NCI-H446 (cell line): ENCODE measurements at regions not wholly inside any gene's neighbourhood (a gene's known extent, or its start where the extent isn't known, plus 50 kb on each side); places are given as distances from the start of the nearest gene placed in this dataset.

Source experiments
- DNase-seq, 2 experiments: peaks; one replicate each; lab custom pipeline; 2025; lab: John Stamatoyannopoulos, UW

GRCh38 chr14:53549956-53550355 lies 396.8 kb upstream of the DDHD1 start:
- no peak for DNase-seq

DNA sequence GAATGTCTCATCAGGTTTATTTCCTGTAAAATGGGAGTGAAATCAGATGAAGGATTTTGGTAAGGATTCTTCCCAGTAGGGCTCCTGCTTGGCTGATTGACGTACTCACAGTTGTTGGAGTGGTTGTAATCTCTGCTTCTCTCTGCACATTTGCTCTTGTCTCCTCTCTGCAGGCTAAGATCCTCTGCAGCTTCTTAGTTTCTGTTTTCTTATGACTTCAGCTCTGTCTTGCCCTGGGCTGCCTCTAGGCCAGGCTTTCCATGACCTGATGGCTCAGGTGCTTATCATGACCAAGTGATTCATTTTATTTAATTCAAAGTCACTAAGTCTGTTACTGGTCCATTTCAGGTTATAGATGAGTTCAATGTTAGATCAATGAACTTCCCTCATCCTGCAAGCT lies 394.5 kb upstream of the DDHD1 start:
- no peak for DNase-seq

DNA sequence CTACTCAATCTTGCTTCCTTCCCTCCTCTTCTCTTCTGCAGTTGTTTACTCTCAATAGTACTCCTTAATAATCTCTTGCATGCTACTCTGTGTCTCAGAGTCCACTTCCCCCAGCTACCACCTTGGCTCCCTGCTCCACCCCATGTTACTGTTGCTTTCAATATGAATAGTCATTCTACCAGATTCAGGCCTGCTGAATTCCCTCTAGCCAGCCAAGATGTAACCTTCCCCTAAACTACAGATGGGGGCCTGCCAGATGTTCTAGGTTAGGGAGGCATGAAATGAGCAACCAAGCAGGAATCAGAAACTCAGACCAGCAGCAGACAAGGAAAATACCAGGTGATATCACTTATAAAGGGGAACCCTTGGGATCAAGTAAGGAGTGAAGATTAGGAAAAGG lies 392.1 kb upstream of the DDHD1 start:
- DNase-seq, result no peak

DNA sequence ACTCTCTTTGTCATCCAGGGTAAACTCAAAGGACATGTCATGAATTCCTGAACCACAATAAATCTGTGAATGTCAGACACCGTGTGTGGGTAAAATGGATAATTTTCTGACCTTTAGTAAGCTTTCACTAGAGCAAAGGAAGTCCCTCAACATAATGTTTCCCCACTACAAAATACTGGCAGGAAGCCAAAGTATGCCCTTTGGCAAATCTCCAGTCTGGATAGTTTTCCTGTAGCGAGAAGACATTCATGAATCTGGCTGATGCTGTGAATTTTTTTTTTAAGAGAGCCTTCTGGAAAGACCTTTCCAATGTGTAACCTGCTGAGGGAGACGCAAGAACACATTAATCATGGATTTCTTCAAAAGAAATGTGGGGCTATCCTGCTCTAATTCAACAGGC lies 389.6 kb upstream of the DDHD1 start:
- peak; percentile 71 to 94 for DNase-seq

- DNase-seq, result no peak
Measured at GRCh38 chr14:53541411-53541810, 388.3 kb upstream of the DDHD1 start.

DNA sequence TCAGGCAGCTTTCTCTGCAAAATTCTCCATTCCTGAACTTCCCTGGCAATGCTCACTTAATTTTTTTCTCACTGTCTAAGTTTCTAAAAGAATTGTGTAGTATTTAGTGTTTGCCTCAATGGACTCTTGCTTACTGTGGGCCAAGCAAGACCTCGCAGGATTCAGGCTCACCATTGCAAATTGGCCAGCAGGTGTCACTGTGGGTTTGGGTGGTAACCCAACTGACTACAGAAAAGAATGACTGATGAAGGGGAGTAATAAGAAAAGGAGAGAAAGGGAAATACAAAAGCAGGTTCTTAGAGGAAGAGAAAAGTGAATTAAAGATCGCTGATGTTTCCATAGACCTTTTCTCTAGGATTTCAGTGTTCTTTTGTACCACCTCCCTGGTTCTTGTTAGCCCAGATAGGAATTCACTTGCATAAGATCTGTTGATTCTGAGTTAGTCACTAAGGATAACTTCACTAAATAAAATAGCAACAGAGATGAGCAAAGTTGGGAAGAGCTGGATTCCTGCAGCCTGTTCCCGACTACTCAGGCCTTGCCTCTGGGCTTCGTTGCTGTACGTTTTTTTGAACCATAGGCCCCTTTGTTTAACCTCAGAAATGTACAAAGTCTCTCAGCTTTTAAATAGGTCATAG lies 386.5 kb upstream of the DDHD1 start:
- DNase-seq, result peak; percentile 79 to 91

GRCh38 chr14:53538316-53538881 lies 385.3 kb upstream of the DDHD1 start:
- no peak for DNase-seq

GRCh38 chr14:53537422-53538315 lies 384.5 kb upstream of the DDHD1 start:
- peak in 1 of 2 experiments; percentile 23 for DNase-seq

DNA sequence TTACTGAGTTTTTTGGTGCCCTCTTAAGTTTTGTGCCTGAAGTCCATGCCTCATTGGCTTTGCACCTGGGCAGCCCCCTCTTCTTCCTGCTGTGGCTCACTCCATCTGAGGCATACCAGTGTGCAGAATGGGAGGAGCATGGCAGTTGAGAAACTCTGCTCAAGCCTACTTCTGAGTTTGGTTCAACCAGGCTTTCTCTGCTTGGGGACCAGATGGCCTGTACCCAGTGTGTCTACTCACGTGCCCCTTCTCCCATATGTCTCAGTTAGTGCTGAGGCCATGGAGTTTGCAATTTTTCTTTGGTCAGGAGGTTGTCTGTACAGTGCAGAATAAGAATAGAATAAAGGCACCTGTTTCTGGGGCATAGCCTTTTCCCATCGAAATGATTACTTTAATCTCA lies 383.3 kb upstream of the DDHD1 start:
- DNase-seq, result peak in 1 of 2 experiments; percentile 34

- DNase-seq, result no peak
Measured at GRCh38 chr14:53534841-53535240, 381.7 kb upstream of the DDHD1 start.

- no peak for DNase-seq
Measured at GRCh38 chr14:53533384-53533970, 380.4 kb upstream of the DDHD1 start.

DNA sequence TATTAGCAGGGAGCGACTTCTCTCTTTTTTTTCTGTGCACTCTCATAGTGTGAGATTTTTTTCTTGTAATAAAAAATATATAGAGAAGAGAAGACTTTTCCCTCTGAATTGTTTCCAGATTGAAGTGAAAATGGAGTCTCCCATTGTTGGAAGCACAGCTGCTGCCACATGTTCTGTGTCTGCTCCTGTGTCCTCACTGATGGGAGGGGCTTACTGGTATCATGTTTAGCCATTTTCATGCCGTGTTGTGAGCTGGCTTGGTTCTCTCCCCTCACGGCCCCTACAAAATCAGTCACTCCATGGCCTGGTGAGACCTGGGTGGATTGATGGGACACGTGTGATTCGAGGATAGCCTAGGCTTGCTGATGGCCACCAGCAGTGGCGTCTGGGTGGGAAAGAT lies 379.7 kb upstream of the DDHD1 start:
- DNase-seq, result no peak

DNA sequence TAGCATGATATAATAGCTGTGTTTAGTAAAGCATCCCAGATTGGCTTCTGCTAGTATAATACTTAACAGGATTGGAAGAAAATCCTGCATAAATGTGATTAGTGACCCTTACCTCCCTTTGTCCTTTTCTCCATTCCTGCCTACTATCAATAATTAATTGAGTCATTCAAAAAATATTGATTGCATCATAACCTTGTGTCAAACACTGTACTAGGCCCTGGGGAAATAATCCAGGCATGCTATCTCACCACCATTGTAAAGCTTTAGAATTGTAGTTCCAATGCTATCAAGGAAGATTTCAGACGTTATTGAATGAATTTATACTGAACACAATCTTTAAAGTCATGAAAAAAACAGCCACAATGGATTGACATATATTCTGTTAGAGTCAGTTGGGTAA lies 378.6 kb upstream of the DDHD1 start:
- no peak for DNase-seq

- DNase-seq, result no peak
Measured at GRCh38 chr14:53531156-53531555, 378.0 kb upstream of the DDHD1 start.

DNA sequence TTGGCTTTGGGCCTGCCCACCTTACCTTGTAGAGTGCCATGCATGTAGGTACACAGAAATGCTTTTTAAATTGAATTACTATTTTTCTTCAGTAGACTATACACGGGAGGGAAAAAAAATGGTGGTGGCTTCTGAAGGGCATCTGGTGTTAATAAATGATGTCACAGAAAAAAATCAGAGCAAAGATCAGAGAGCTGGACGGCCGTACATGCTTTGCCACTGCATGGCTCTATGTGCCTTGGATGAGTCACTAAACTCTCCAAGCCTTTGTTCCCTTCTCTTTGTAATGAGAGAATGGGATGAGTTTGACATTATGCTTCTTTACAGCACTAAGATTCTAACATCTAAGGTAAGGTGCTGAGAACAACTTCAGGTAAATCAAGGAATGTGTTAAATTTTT lies 376.4 kb upstream of the DDHD1 start:
- DNase-seq, result no peak

- DNase-seq, result peak in 1 of 2 experiments; percentile 10
Measured at GRCh38 chr14:53528185-53528671, 375.1 kb upstream of the DDHD1 start.

- no peak for DNase-seq
Measured at GRCh38 chr14:53526200-53526599, 373.1 kb upstream of the DDHD1 start.

GRCh38 chr14:53525608-53526007 lies 372.5 kb upstream of the DDHD1 start:
- DNase-seq, result no peak

DNA sequence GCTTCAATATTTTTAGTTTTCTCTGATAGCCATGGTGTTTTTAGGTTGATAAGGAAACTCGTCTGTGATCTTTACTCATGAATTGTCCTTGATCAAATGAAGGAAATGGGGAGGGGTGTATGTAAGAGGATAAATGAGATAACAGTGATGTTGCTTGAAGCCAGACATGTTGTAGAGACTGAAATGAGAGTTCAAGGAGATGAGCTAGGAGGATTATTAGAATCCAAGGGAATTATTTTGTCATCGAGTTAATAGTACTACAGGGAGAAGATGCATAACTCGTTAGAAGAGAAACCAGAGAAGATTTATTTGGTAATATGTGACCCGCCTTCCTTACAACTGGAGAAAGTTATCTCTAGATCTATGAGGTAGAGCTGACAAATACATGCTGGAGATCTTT lies 371.3 kb upstream of the DDHD1 start:
- no peak for DNase-seq

GRCh38 chr14:53523226-53523625 lies 370.1 kb upstream of the DDHD1 start:
- no peak for DNase-seq

DNA sequence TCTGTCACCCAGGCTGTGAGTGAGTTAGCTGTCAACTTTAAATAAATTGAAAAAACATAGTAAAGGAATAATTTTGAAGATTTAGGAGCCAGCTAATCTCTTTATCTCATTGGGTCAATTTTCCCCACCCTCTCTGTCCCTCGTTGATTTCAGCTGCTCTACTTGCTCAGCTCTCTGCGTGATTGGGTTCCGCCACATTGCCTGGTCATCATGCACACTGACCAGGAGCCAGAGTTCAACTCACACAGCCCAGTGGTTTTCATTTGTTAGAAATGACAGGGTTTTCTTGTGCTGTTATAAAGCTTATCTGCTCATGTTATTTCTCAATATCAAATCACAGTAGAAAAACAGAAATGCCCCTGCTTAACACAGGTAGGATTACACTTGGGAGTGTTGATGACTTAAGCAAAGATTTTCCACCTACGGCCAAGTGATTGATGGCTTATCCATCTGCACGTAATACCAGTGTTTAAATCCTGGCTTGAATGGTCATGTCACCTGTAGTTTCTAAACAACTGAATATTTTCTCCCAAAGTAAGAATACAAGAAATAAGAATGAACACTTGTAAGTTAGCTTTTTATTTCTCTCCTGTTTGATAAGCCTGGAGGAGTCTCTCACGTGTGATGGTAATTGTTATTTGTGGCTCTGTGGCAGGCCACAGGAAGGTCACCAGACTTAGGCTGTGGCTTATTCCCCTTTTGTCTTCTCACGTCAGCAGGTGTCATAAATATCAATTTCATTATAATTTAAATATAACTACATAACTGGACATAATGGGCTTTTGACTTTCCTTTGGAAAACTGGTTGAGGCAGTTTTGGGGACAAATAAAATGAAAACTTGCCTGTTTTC lies 367.2 kb upstream of the DDHD1 start:
- no peak for DNase-seq

DNA sequence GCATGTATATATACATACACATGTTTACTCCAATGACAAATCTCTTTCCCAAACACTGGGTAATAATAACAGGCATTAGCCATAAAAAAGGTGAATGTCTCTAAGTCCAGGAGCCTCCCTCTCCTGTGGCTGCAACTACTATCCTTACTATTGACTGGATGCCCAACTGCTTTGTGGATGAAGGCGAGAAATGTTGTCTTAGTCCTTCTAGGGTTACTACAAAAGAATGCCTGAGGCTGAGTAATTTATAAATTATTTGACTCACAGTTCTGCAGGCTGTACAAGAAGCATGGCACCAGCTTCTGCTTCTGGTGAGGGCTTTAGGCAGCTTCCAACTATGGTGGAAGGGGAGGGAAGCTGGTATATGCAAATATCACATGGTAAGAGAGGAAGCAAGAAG lies 366.0 kb upstream of the DDHD1 start:
- no peak for DNase-seq
